RWPE1 (cell line): ENCODE measurements at regions not wholly inside any gene's neighbourhood (a gene's known extent, or its start where the extent isn't known, plus 50 kb on each side); places are given as distances from the start of the nearest gene placed in this dataset.

Experiments used
- CTCF ChIA-PET: fragments of 350-600 bp; sonication (Branson Sonifier 250); formaldehyde crosslinking; extraction: SDS; loops from one replicate; lab custom pipeline; 2021; lab: Yijun Ruan, JAX
- POLR2A ChIA-PET: fragments of 400-600 bp; formaldehyde crosslinking; extraction: SDS; loops from one replicate; lab custom pipeline; 2020; ENCODE audit warnings: antibody characterized with exemption; ENCODE audit not compliant: low non-redundant PET; lab: Yijun Ruan, JAX
- DNase-seq: peaks from one replicate; pipeline ENCODE4 v3.0.0; 2012; ENCODE audit warnings: low spot score
- H3K27ac ChIP-seq: fragments of 450-650 bp; 2 replicates; pipeline ENCODE4 v1.5.1; 2017
- CTCF ChIP-seq: fragments of 450-650 bp; conservative IDR thresholded peaks from 2 replicates; pipeline ENCODE4 v1.5.1; 2017; ENCODE audit warnings: low read depth, mild to moderate bottlenecking

DNA sequence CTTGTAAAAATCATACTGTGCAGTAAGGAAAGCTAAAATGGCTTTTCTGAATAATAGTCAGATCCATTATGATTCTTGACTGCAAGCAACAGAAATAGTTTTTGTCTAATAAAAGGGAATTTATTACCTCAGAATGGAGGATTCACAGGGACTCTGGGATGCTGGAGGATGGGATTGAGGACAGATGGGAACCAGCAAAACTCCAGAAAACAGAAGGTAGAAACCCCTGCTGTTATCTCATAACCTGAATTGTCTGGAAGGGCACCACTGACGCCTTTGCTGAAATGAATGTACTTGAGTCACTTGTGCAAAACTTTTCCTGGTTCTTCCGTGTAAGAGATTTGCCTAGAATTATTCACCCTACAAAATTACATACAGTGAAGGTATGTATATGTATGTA lies 58.6 kb upstream of the DMAC1 start:
- ChIA-PET CTCF (interaction anchor here (0.6 kb wide), 1 partner anchor 89 kb away, joined by 3 read pairs; no protein-coding TSS in a partner anchor), POLR2A (no interaction called here)
- no peak for DNase-seq
- H3K27ac ChIP-seq: no peak overlapping the region
- TF ChIP-seq CTCF: no peak

- no peak for TF ChIP-seq CTCF
- CTCF ChIA-PET: no interaction called here
- POLR2A ChIA-PET: no interaction called here
These were observed 55.2 kb upstream of the DMAC1 start for GRCh38 chr9:7854763-7855162.

More at GRCh38 chr9:7854763-7855162, 55.2 kb upstream of the DMAC1 start:
- no peak for DNase-seq
- H3K27ac ChIP-seq: no peak overlapping the region
